ENCODE measurements at regions not wholly inside any gene's neighbourhood (a gene's known extent, or its start where the extent isn't known, plus 50 kb on each side); places are given as distances from the start of the nearest gene placed in this dataset.
"Not testable (repeated sequence)": the region's sequence is repeated elsewhere in the genome, so short reads cannot be mapped to it uniquely, and the experiment has no call there.

- H3K4me1 ChIP-seq (ENCODE audit: insufficient read depth, low read length) = no peaks in the 10 kb centered on the region
- no peaks in the 10 kb centered on the region for H3K9me3 ChIP-seq (ENCODE audit: low read length)
- H2AFZ ChIP-seq (ENCODE audit: low read depth, low read length) = no peak overlapping the region
- H3K27me3 ChIP-seq (ENCODE audit: insufficient read depth, low read length) = no peaks in the 10 kb centered on the region
- H3K36me3 ChIP-seq (ENCODE audit: insufficient read depth, low read length) = no peaks in the 10 kb centered on the region
- H3K4me3 ChIP-seq (ENCODE audit: low read length) = no peak overlapping the region
Measured at GRCh38 chr14:43535231-43535838, 971.7 kb downstream of the FSCB start.

GRCh38 chr14:43532825-43533416, 974.2 kb downstream of the FSCB start:
- H3K36me3 ChIP-seq (ENCODE audit: insufficient read depth, low read length) = no peaks in the 10 kb centered on the region
- H3K9me3 ChIP-seq (ENCODE audit: low read length) = no peaks in the 10 kb centered on the region
- no peaks in the 10 kb centered on the region for H3K4me1 ChIP-seq (ENCODE audit: insufficient read depth, low read length)
- H3K27me3 ChIP-seq (ENCODE audit: insufficient read depth, low read length) = no peaks in the 10 kb centered on the region
- H2AFZ ChIP-seq (ENCODE audit: low read depth, low read length) = no peak overlapping the region
- H3K4me3 ChIP-seq (ENCODE audit: low read length) = no peak overlapping the region

- no peaks in the 10 kb centered on the region for H3K4me1 ChIP-seq (ENCODE audit: insufficient read depth, low read length)
- no peak overlapping the region for H2AFZ ChIP-seq (ENCODE audit: low read depth, low read length)
- no peaks in the 10 kb centered on the region for H3K36me3 ChIP-seq (ENCODE audit: insufficient read depth, low read length)
- H3K9me3 ChIP-seq (ENCODE audit: low read length) = no peaks in the 10 kb centered on the region
- H3K27me3 ChIP-seq (ENCODE audit: insufficient read depth, low read length) = no peaks in the 10 kb centered on the region
- H3K4me3 ChIP-seq (ENCODE audit: low read length) = no peak overlapping the region
Measured at GRCh38 chr14:43528321-43528720, 978.8 kb downstream of the FSCB start.

- Histone ChIP-seq H3K4me1 (ENCODE audit: insufficient read depth, low read length) (no peaks in the 10 kb centered on the region), H3K27me3 (ENCODE audit: insufficient read depth, low read length) (no peaks in the 10 kb centered on the region), H2AFZ (ENCODE audit: low read depth, low read length) (no peak overlapping the region), H3K36me3 (ENCODE audit: insufficient read depth, low read length) (no peaks in the 10 kb centered on the region), H3K9me3 (ENCODE audit: low read length) (no peaks in the 10 kb centered on the region), H3K4me3 (ENCODE audit: low read length) (no peak overlapping the region)
Measured at GRCh38 chr14:43525658-43526057, 981.4 kb downstream of the FSCB start.

GRCh38 chr14:43522901-43523300, 984.2 kb downstream of the FSCB start:
- H3K27me3 ChIP-seq (ENCODE audit: insufficient read depth, low read length) = no peaks in the 10 kb centered on the region
- no peaks in the 10 kb centered on the region for H3K4me1 ChIP-seq (ENCODE audit: insufficient read depth, low read length)
- H3K4me3 ChIP-seq (ENCODE audit: low read length) = no peak overlapping the region
- H2AFZ ChIP-seq (ENCODE audit: low read depth, low read length) = no peak overlapping the region
- H3K36me3 ChIP-seq (ENCODE audit: insufficient read depth, low read length) = no peaks in the 10 kb centered on the region
- no peaks in the 10 kb centered on the region for H3K9me3 ChIP-seq (ENCODE audit: low read length)

GRCh38 chr14:43522191-43522590, 984.9 kb downstream of the FSCB start:
- no peaks in the 10 kb centered on the region for H3K27me3 ChIP-seq (ENCODE audit: insufficient read depth, low read length)
- H3K9me3 ChIP-seq (ENCODE audit: low read length) = no peaks in the 10 kb centered on the region
- H2AFZ ChIP-seq (ENCODE audit: low read depth, low read length) = no peak overlapping the region
- H3K36me3 ChIP-seq (ENCODE audit: insufficient read depth, low read length) = no peaks in the 10 kb centered on the region
- H3K4me3 ChIP-seq (ENCODE audit: low read length) = no peak overlapping the region
- H3K4me1 ChIP-seq (ENCODE audit: insufficient read depth, low read length) = no peaks in the 10 kb centered on the region

GRCh38 chr14:43503508-43503907, 1003.6 kb downstream of the FSCB start:
- H2AFZ ChIP-seq (ENCODE audit: low read depth, low read length) = no peak overlapping the region
- H3K4me1 ChIP-seq (ENCODE audit: insufficient read depth, low read length) = no peaks in the 10 kb centered on the region
- H3K4me3 ChIP-seq (ENCODE audit: low read length) = no peak overlapping the region

GRCh38 chr14:43492359-43492758, 1014.7 kb downstream of the FSCB start:
- not testable (repeated sequence) for H3K4me3 ChIP-seq (ENCODE audit: low read length); H3K36me3 ChIP-seq (ENCODE audit: insufficient read depth, low read length); H3K9me3 ChIP-seq (ENCODE audit: low read length)

More at GRCh38 chr14:43503508-43503907, 1003.6 kb downstream of the FSCB start:
- Histone ChIP-seq H3K9me3 (ENCODE audit: low read length) (no peaks in the 10 kb centered on the region), H3K36me3 (ENCODE audit: insufficient read depth, low read length) (no peaks in the 10 kb centered on the region), H3K27me3 (ENCODE audit: insufficient read depth, low read length) (no peaks in the 10 kb centered on the region)

GRCh38 chr14:43483415-43483814, 1023.7 kb downstream of the FSCB start:
- H3K4me1 ChIP-seq (ENCODE audit: insufficient read depth, low read length) = no peaks in the 10 kb centered on the region
- no peaks in the 10 kb centered on the region for H3K36me3 ChIP-seq (ENCODE audit: insufficient read depth, low read length)
- no peak overlapping the region for H2AFZ ChIP-seq (ENCODE audit: low read depth, low read length)
- H3K9me3 ChIP-seq (ENCODE audit: low read length) = no peaks in the 10 kb centered on the region
- H3K4me3 ChIP-seq (ENCODE audit: low read length) = no peak overlapping the region
- no peaks in the 10 kb centered on the region for H3K27me3 ChIP-seq (ENCODE audit: insufficient read depth, low read length)

More at GRCh38 chr14:43492359-43492758, 1014.7 kb downstream of the FSCB start:
- not testable (repeated sequence) for H3K27me3 ChIP-seq (ENCODE audit: insufficient read depth, low read length); H2AFZ ChIP-seq (ENCODE audit: low read depth, low read length); H3K4me1 ChIP-seq (ENCODE audit: insufficient read depth, low read length)

- Histone ChIP-seq H3K27me3 (ENCODE audit: insufficient read depth, low read length) (no peaks in the 10 kb centered on the region), H3K36me3 (ENCODE audit: insufficient read depth, low read length) (no peaks in the 10 kb centered on the region), H2AFZ (ENCODE audit: low read depth, low read length) (no peak overlapping the region), H3K4me3 (ENCODE audit: low read length) (no peak overlapping the region), H3K9me3 (ENCODE audit: low read length) (no peaks in the 10 kb centered on the region), H3K4me1 (ENCODE audit: insufficient read depth, low read length) (no peaks in the 10 kb centered on the region)
Measured at GRCh38 chr14:43481864-43482263, 1025.2 kb downstream of the FSCB start.

GRCh38 chr14:43480976-43481375, 1026.1 kb downstream of the FSCB start:
- Histone ChIP-seq H3K4me3 (ENCODE audit: low read length) (no peak overlapping the region), H3K27me3 (ENCODE audit: insufficient read depth, low read length) (no peaks in the 10 kb centered on the region), H3K9me3 (ENCODE audit: low read length) (no peaks in the 10 kb centered on the region), H2AFZ (ENCODE audit: low read depth, low read length) (no peak overlapping the region), H3K4me1 (ENCODE audit: insufficient read depth, low read length) (no peaks in the 10 kb centered on the region), H3K36me3 (ENCODE audit: insufficient read depth, low read length) (no peaks in the 10 kb centered on the region)

- no peak overlapping the region for H3K4me3 ChIP-seq (ENCODE audit: low read length)
- no peaks in the 10 kb centered on the region for H3K27me3 ChIP-seq (ENCODE audit: insufficient read depth, low read length)
Measured at GRCh38 chr14:43479596-43480195, 1027.4 kb downstream of the FSCB start.

GRCh38 chr14:43476822-43477221, 1030.3 kb downstream of the FSCB start:
- H3K4me3 ChIP-seq (ENCODE audit: low read length) = no peak overlapping the region
- no peaks in the 10 kb centered on the region for H3K9me3 ChIP-seq (ENCODE audit: low read length)
- no peaks in the 10 kb centered on the region for H3K4me1 ChIP-seq (ENCODE audit: insufficient read depth, low read length)
- H2AFZ ChIP-seq (ENCODE audit: low read depth, low read length) = no peak overlapping the region
- no peaks in the 10 kb centered on the region for H3K36me3 ChIP-seq (ENCODE audit: insufficient read depth, low read length)
- no peaks in the 10 kb centered on the region for H3K27me3 ChIP-seq (ENCODE audit: insufficient read depth, low read length)

More at GRCh38 chr14:43479596-43480195, 1027.4 kb downstream of the FSCB start:
- Histone ChIP-seq H3K36me3 (ENCODE audit: insufficient read depth, low read length) (no peaks in the 10 kb centered on the region), H3K4me1 (ENCODE audit: insufficient read depth, low read length) (no peaks in the 10 kb centered on the region), H2AFZ (ENCODE audit: low read depth, low read length) (no peak overlapping the region), H3K9me3 (ENCODE audit: low read length) (no peaks in the 10 kb centered on the region)

Data from neuron (in vitro differentiated cells).